ENCODE measurements at regions not wholly inside any gene's neighbourhood (a gene's known extent, or its start where the extent isn't known, plus 50 kb on each side); places are given as distances from the start of the nearest gene placed in this dataset.

DNA sequence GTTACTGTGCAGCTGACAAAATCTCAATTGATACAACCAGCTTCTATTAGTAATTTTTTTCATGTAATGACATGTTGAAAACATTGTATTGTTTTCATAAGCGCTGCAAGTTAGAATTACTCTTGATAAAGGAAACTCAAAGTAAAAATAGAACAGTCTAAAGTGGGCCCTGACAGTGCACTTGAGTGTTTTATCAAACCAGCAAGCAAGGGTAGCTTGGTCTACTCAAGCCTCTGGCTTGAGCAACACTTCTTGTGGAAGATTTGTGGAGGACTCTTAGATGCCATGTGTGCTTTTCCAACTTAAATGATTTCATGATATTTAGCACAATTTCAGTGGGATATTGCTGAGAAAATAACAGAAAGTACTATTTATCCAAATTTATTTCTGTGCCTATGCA lies 575.7 kb upstream of the ZNF717 start:
- H4K5ac ChIP-seq (ENCODE audit: insufficient read length, low read depth, low read length) = no peak overlapping the region
- no peaks in the 10 kb centered on the region for H3K9me3 ChIP-seq (ENCODE audit: insufficient read depth in 2 of 2, low read depth in 1 of 2, low read length in 1 of 2)
- FAIRE-seq = no peak
- H3K27me3 ChIP-seq (replicated peaks in 1 of 4; ENCODE audit: control insufficient read depth in 3 of 4, extremely low read depth in 1 of 4, insufficient read depth in 3 of 4, low read length in 3 of 4) = no peaks in the 10 kb centered on the region
- H4K91ac ChIP-seq (replicated peaks; ENCODE audit: insufficient read length, low read length) = no peak overlapping the region
- no peak overlapping the region for H3K23ac ChIP-seq (ENCODE audit: insufficient read length)
- no peak overlapping the region for H3K27ac ChIP-seq (ENCODE audit: low read depth, low read length)
- no peaks in the 10 kb centered on the region for H3K79me1 ChIP-seq (ENCODE audit: low read depth, low read length)
- no peaks in the 10 kb centered on the region for H3K79me2 ChIP-seq (ENCODE audit: control insufficient read depth in 1 of 2, insufficient read depth in 2 of 2, low read length in 2 of 2)
- H2BK12ac ChIP-seq (ENCODE audit: low read depth, low read length) = no peak overlapping the region
- no peaks in the 10 kb centered on the region for H3K4me1 ChIP-seq (replicated peaks in 1 of 4; ENCODE audit: control insufficient read depth in 3 of 4, insufficient read depth in 4 of 4, low read length in 3 of 4)
- no peaks in the 10 kb centered on the region for H4K20me1 ChIP-seq (replicated peaks in 1 of 2; ENCODE audit: control insufficient read depth in 1 of 2, insufficient read depth in 2 of 2, low read length in 2 of 2)
- H2BK120ac ChIP-seq (replicated peaks; ENCODE audit: low read depth, low read length) = no peak overlapping the region
- POLR2A ChIA-PET (ENCODE audit: partially characterized antibody) = no interaction called here
- H2BK15ac ChIP-seq (ENCODE audit: low read length) = no peak overlapping the region
- no peaks in the 10 kb centered on the region for H3K36me3 ChIP-seq (ENCODE audit: control insufficient read depth in 2 of 4, insufficient read depth in 4 of 4, low read length in 3 of 4)
- CTCF ChIA-PET (ENCODE audit: partially characterized antibody) = no interaction called here
- H3K9ac ChIP-seq (replicated peaks in 1 of 4; ENCODE audit: extremely low read depth in 1 of 4, low read depth in 3 of 4, low read length in 3 of 4) = no peak overlapping the region
- no peak for DNase-seq (ENCODE audit: low read depth in 1 of 2, low spot score in 2 of 2)
- no peak overlapping the region for H3K4me3 ChIP-seq (ENCODE audit: extremely low read depth in 1 of 4, insufficient read depth in 2 of 4, low read depth in 3 of 4, low read length in 4 of 4)
- no peak overlapping the region for H2AK5ac ChIP-seq (ENCODE audit: low read depth, low read length)
- no peak overlapping the region for H3K56ac ChIP-seq (replicated peaks; ENCODE audit: insufficient read length, low read depth, low read length)
- no peak overlapping the region for H3K14ac ChIP-seq (ENCODE audit: insufficient read length)
- no peaks in the 10 kb centered on the region for H3K23me2 ChIP-seq (ENCODE audit: low read depth, low read length)
- no peak overlapping the region for H2AFZ ChIP-seq (ENCODE audit: low read length)
- H2BK20ac ChIP-seq (ENCODE audit: low read length) = no peak overlapping the region
- WGBS, 2 experiments (ENCODE audit: extremely low coverage in 1 of 2, insufficient coverage in 1 of 2, insufficient read length in 1 of 2, insufficient replicate concordance in 2 of 2, low coverage in 1 of 2, low lambda C conversion rate in 2 of 2, missing lambda C conversion rate in 1 of 2) = 100% methylated on average over 1 of the region's 1 CpG; no CpG with 5 or more reads in 1 of the 2 experiments
- H2BK5ac ChIP-seq (ENCODE audit: low read depth, low read length) = no peak overlapping the region
- H3K4ac ChIP-seq (replicated peaks; ENCODE audit: insufficient read length, low read depth, low read length) = no peak overlapping the region
- no peak overlapping the region for H4K8ac ChIP-seq (ENCODE audit: extremely low read depth, insufficient read depth, low read length)
- H3K18ac ChIP-seq (ENCODE audit: extremely low read depth, low read length) = no peak overlapping the region
- H3K4me2 ChIP-seq (ENCODE audit: insufficient read depth in 1 of 2, low read depth in 2 of 2, low read length in 2 of 2) = no peak overlapping the region
- TF ChIP-seq RNF2 (IDR thresholded peaks at IDR 0.05; ENCODE audit: borderline replicate concordance, low read depth, low read length, missing control alignments, poor library complexity, severe bottlenecking) (no peak), YY1 (IDR thresholded peaks at IDR 0.05; ENCODE audit: low read depth, low read length) (no peak), CREB1 (IDR thresholded peaks at IDR 0.05) (no peak), CTBP2 (IDR thresholded peaks at IDR 0.05; ENCODE audit: borderline replicate concordance, insufficient read depth, insufficient read length, low read length) (no peak), GABPA (IDR thresholded peaks at IDR 0.05; ENCODE audit: borderline replicate concordance, insufficient read depth, low read length) (no peak), RFX5 (IDR thresholded peaks at IDR 0.05; ENCODE audit: borderline replicate concordance, low read depth, low read length) (no peak), POU5F1 (IDR thresholded peaks at IDR 0.05; ENCODE audit: low read depth, low read length) (no peak), TAF1 (IDR thresholded peaks at IDR 0.05; ENCODE audit: low read depth, low read length) (no peak), ZNF274 (IDR thresholded peaks at IDR 0.05; ENCODE audit: borderline replicate concordance, extremely low read depth, low read length) (no peak), TEAD4 (IDR thresholded peaks at IDR 0.05; ENCODE audit: low read depth, low read length) (no peak), BRCA1 (IDR thresholded peaks at IDR 0.05; ENCODE audit: low read depth, low read length) (no peak), CHD1 (IDR thresholded peaks at IDR 0.05; ENCODE audit: low read depth, low read length) (no peak), SIX5 (IDR thresholded peaks at IDR 0.05; ENCODE audit: low read depth, low read length) (no peak), NRF1 (IDR thresholded peaks at IDR 0.05; ENCODE audit: low read depth, low read length) (no peak)
- TF ChIP-seq, protein P1, sequence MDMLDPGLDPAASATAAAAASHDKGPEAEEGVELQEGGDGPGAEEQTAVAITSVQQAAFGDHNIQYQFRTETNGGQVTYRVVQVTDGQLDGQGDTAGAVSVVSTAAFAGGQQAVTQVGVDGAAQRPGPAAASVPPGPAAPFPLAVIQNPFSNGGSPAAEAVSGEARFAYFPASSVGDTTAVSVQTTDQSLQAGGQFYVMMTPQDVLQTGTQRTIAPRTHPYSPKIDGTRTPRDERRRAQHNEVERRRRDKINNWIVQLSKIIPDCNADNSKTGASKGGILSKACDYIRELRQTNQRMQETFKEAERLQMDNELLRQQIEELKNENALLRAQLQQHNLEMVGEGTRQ (IDR thresholded peaks at IDR 0.05; ENCODE audit: low read length) = no peak

All from H1 (cell line).